ENCODE measurements at regions not wholly inside any gene's neighbourhood (a gene's known extent, or its start where the extent isn't known, plus 50 kb on each side); places are given as distances from the start of the nearest gene placed in this dataset.
"Not testable (repeated sequence)": the region's sequence is repeated elsewhere in the genome, so short reads cannot be mapped to it uniquely, and the experiment has no call there.

GRCh38 chr15:29550834-29551465 lies 271.3 kb downstream of the TJP1 start:
- DNase-seq, result no peak

DNA sequence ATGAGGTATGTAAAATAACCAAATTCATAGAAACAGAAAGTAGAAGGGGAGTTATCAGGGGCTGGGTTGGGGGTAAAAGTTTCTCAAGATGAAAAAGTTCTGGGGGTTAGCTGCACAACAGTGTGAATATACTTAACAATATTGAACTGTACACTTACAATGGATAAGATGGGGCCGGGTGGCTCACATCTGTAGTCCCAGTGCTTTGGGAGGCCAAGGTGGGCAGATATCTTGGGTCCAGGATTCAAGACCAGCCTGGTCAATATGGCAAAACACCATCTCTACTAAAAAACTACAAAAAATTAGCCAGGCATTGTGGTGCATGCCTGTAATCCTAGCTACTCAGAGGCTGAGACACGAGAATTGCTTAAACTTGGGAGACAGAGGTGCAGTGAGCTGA lies 274.3 kb downstream of the TJP1 start:
- no peak for DNase-seq

- no peak for DNase-seq
Observed at GRCh38 chr15:29544513-29545128, 275.0 kb upstream of the NSMCE3 start.

- no peak for DNase-seq
Observed at GRCh38 chr15:29542994-29543393, 273.4 kb upstream of the NSMCE3 start.

DNA sequence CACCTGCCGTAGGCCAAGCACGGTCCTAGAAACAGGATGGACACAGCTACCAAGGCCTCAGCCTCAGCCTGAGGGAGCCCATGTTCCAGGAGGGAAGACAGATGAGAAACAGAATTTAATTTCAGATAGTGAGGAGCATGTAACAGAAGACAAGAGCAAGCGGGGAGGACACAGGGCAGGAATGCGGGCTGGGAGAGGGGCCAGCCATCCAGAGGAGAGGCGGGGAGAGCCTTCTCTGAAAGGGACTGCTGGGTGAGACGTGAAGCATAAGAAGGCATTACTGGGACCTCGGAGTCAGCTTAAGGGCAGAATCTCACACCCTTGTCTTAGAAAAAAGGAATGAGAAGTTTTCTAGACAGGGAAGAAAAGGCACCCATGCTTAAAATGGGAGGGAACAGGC lies 271.7 kb upstream of the NSMCE3 start:
- DNase-seq, result no peak

GRCh38 chr15:29540479-29540878 lies 270.9 kb upstream of the NSMCE3 start:
- DNase-seq, result no peak

DNA sequence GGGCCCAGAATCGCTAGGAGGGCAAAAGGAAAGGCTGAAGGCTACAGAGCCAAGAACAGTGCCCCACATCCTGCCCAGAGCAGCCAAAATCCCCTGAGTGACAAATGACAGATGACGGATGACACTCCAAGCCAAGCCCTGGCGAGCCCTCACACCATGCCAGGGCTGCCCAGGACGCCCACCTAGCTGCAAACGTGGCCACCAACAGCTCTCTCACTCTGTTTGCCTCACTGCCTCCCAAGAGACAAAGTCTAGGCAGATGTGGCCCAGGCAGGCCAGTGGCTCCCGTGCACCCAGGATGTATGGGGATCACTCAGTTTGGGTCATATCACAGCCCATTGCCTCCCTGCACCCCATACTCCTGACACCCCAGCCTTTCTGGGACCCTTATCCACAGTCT lies 270.1 kb upstream of the NSMCE3 start:
- DNase-seq, result no peak

DNA sequence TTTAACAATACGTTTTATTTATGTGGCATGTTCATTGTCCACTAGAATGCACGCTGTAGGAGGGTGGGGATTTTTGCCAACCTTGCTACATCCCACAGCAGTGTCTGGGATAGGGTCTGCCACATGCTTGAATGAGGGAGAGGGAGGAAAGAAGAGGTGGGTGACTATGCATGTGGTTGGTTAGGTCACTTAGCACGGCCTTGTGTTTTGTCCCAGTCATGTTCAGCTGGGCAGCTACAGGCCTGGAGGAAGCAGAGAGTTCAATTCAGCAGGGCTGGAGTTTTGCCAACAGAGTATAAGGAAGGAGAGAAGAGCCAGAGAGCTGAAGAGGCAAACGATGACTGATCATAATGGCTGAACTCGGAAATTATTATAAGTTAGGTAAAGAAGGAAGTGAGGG lies 268.4 kb upstream of the NSMCE3 start:
- DNase-seq, result no peak

DNA sequence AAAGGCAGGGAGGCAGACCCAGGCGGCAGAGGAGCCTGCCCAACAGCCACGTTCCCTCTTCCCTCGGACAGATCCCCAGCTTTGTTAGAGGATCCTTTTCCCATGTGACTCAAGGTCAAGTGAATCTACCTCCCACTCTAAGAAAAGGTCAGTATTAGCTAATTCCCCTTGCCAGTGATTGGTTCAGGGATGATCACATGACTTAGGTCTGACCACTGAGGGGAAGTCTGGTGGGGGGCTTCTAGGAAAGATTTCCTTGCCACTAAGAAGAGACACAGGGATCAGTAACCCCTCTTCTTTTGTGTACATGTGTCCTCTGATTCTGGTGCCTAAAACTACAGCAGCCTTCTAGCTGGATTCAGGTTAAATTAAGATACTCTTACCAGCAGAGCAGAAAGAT lies 266.3 kb upstream of the NSMCE3 start:
- no peak for DNase-seq

- DNase-seq, result no peak
Observed at GRCh38 chr15:29534378-29534777, 264.8 kb upstream of the NSMCE3 start.

- DNase-seq, result no peak
Observed at GRCh38 chr15:29533647-29534046, 264.0 kb upstream of the NSMCE3 start.

- DNase-seq, result no peak
Observed at GRCh38 chr15:29532296-29532695, 262.7 kb upstream of the NSMCE3 start.

- no peak for DNase-seq
Observed at GRCh38 chr15:29530966-29531365, 261.3 kb upstream of the NSMCE3 start.

DNA sequence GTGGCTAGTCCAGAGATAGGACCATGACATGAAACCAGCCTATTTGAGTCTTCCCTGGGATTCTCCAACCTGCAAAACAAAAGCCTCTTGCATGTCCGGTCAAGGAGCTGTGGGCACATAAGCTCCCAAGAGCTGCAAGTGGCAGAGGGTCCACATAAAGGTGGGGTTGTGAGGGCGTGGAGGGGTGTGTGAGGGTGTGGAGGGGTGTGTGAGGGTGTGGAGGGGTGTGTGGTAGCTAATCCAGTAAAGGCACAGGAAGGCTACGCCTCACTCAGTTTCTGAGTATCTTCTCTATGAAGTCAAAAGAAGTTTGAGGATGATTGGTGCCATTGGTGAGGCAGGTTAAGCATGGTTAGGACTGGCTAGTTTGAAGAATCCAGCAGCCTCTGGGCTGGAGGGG lies 259.4 kb upstream of the NSMCE3 start:
- no peak for DNase-seq

DNA sequence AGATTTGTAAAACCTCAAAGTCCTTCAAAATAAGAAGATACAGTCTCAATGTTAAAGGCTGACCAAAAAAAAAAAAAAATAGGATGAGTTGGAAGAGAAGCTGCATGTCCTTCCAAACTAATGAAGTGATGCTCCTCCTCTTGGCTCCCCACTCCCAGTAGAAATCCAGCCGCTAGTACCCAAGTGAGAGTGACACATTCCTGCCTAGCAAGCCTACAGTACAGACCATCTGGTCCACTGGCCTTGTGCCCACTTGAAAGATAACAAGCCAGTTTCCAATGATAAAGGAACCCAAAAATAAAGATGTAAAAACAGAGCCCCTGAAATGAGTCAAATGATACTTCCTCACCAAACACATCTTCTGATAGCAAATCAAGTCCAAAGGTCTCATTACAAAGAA lies 258.7 kb upstream of the NSMCE3 start:
- no peak for DNase-seq

- no peak for DNase-seq
Observed at GRCh38 chr15:29526802-29527201, 257.2 kb upstream of the NSMCE3 start.

DNA sequence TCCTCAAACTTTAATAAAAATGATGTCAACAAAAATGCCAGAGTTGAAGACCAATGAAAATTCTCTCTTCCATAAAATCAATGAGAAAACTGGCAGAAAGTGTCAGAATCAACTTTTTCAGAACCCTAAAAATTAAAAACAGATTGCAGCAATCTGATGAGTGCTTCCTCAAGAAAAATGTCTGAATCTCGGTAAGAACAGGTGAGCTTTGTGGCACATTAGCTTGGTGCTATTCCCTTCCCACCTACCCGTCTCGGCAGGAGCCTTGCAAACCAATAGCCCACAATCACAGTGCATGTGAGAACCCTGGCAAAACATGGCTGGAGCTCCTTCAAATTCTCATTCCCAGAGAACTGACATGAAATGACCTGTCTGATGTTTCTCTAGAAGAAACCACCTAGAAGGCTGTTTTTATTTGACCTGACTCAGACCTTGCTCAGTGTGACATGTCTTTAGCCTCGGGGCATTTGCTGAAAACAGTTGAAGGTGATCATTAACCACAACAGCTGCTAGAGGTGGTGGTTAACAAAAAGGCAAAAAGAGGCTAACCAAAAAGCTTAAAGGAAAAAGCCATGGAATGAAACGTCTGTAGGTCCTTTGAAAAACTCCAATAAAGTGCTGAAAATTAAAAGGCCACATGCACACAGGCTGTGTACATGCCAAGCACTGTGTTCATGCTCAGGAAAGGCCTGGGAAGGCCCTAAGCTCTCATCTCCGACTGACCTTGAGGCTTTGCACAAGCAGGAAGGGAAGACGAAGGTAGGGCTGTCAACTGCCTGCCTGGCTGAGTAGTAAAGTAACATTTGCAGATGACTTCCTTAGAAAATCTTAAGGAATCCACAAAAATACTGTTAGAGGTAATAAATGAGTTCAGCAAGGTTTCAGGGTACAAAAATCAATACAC lies 253.0 kb upstream of the NSMCE3 start:
- DNase-seq, result no peak

GRCh38 chr15:29518442-29518841 lies 248.8 kb upstream of the NSMCE3 start:
- DNase-seq, result no peak

DNA sequence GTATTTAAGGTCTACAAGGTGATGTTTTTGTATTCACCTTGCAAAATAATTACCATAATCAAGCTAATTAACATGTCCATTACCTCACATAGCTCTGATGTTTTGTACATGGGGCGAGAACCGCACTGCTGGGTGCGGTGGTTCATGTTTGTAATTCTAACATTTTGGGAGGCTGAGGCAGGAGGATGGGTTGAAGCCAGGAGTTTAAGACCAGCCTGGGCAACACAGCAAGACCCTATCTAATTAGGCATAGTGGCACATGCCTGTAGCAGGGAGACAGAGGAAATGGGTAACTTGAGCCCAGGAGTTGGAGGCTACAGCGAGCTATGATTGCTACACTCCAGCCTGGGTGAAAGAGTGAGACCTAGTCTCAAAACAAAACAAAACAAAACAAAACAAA lies 248.2 kb upstream of the NSMCE3 start:
- no peak for DNase-seq

DNA sequence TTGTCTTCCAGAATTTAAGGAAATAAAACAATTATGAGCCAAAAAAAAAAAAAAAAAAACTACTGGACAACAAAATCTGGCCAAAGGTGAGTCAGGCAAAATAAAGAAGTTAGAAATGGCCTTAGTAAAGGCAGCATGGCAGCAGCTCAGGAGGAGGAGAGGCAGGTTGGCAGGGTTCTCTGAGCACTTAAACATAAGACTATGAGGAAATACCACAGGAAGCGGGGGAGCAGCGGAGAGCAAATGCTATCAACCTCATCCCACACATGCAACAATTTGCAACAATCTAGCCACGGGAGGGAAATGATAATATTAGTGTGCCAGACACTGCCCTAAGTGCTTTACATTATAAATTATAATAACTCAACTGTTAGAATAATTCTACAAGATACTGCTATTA lies 247.3 kb upstream of the NSMCE3 start:
- no peak for DNase-seq

DNA sequence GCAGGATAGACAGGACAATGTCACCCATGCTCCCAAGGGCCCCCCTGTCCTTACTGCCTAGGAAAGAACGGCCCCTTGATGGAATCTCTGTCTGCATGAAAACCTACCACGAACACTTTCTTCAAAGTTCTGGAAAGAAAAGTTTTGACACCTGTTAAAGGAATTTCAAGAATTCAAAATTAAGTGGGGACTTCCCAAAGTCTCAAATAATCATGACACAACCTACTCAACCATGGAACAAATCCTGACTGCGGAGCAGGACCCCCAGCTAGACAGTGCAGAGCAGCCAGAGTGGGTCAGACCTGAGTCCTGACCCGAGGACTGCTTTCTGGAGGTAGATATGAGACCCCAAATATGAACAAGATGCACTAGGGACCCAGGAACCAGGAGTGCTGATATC lies 245.3 kb upstream of the NSMCE3 start:
- no peak for DNase-seq

DNA sequence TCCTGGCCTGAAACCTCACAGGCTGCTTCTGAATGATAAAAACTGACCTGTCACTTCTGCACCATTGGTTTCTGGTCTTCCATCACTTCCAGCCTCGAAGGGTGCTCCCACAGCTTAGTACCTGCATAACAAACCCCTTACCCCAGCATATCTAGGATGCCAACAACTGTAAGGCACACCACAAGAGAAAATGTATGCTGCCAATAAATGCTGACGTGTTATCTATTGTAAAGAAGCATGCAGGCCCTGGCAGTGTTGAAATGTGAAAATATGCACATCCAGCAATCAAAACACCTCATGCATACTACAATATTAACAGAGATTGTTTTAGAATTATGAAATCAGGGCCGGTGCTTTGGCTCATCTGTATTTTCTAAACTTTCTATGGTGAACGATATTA lies 242.0 kb upstream of the NSMCE3 start:
- no peak for DNase-seq

GRCh38 chr15:29505535-29505934 lies 235.9 kb upstream of the NSMCE3 start:
- not testable (repeated sequence) for DNase-seq

Data from T-helper 2 cell (primary cell).